GM21526 (cell line): ENCODE measurements at regions not wholly inside any gene's neighbourhood (a gene's known extent, or its start where the extent isn't known, plus 50 kb on each side); places are given as distances from the start of the nearest gene placed in this dataset.
"Not testable (repeated sequence)": the region's sequence is repeated elsewhere in the genome, so short reads cannot be mapped to it uniquely, and the experiment has no call there.

Source experiments
- ATAC-seq: cut with Tn5 transposase; IDR thresholded peaks from one replicate; pipeline ENCODE4 v1.9.1; 2021; ENCODE audit warnings: moderate library complexity; ENCODE audit not compliant: unreplicated experiment, low FRiP score

GRCh38 chrX:43188296-43188695 lies 410.3 kb upstream of the PPP1R2C start:
- ATAC-seq: no peak

GRCh38 chrX:43211570-43211969 lies 433.6 kb upstream of the PPP1R2C start:
- ATAC-seq: no peak

- ATAC-seq: no peak
Observed at GRCh38 chrX:43218198-43218597, 437.9 kb upstream of the MAOA start.

- no peak for ATAC-seq
Observed at GRCh38 chrX:43224496-43224895, 431.6 kb upstream of the MAOA start.

GRCh38 chrX:43225626-43226328 lies 430.3 kb upstream of the MAOA start:
- ATAC-seq: no peak

GRCh38 chrX:43238461-43238945 lies 417.6 kb upstream of the MAOA start:
- no peak for ATAC-seq

- ATAC-seq: no peak
Observed at GRCh38 chrX:43239356-43239755, 416.7 kb upstream of the MAOA start.

GRCh38 chrX:43255596-43255995 lies 400.5 kb upstream of the MAOA start:
- no peak for ATAC-seq

GRCh38 chrX:43266487-43266886 lies 389.6 kb upstream of the MAOA start:
- no peak for ATAC-seq

GRCh38 chrX:43267652-43268051 lies 388.4 kb upstream of the MAOA start:
- ATAC-seq: no peak

- no peak for ATAC-seq
Observed at GRCh38 chrX:43269201-43269600, 386.9 kb upstream of the MAOA start.

- ATAC-seq: no peak
Observed at GRCh38 chrX:43277879-43278278, 378.2 kb upstream of the MAOA start.

- ATAC-seq: no peak
Observed at GRCh38 chrX:43278440-43278839, 377.7 kb upstream of the MAOA start.

- ATAC-seq: no peak
Observed at GRCh38 chrX:43279341-43279808, 376.7 kb upstream of the MAOA start.

- no peak for ATAC-seq
Observed at GRCh38 chrX:43283187-43283586, 372.9 kb upstream of the MAOA start.

- not testable (repeated sequence) for ATAC-seq
Observed at GRCh38 chrX:43311625-43312024, 344.5 kb upstream of the MAOA start.

- ATAC-seq: no peak
Observed at GRCh38 chrX:43313035-43313434, 343.1 kb upstream of the MAOA start.

- ATAC-seq: no peak
Observed at GRCh38 chrX:43314525-43314924, 341.6 kb upstream of the MAOA start.

- ATAC-seq: no peak
Observed at GRCh38 chrX:43315622-43316021, 340.5 kb upstream of the MAOA start.

- no peak for ATAC-seq
Observed at GRCh38 chrX:43316146-43316545, 340.0 kb upstream of the MAOA start.

- ATAC-seq: no peak
Observed at GRCh38 chrX:43317378-43317777, 338.7 kb upstream of the MAOA start.

- ATAC-seq: no peak
Observed at GRCh38 chrX:43328358-43328946, 327.6 kb upstream of the MAOA start.
